Neutrophil (primary cell): ENCODE measurements at regions not wholly inside any gene's neighbourhood (a gene's known extent, or its start where the extent isn't known, plus 50 kb on each side); places are given as distances from the start of the nearest gene placed in this dataset.
"Not testable (repeated sequence)": the region's sequence is repeated elsewhere in the genome, so short reads cannot be mapped to it uniquely, and the experiment has no call there.

ENCODE experiments used
- H3K27ac ChIP-seq: fragments of 200-600 bp; sonication (generic); 2 replicates; pipeline ENCODE4 v1.5.1; 2016; ENCODE audit warnings: mild to moderate bottlenecking, moderate library complexity
- H3K27me3 ChIP-seq: fragments of 200-600 bp; sonication (generic); 2 replicates; pipeline ENCODE4 v1.6.0; 2016; ENCODE audit warnings: mild to moderate bottlenecking
- H3K36me3 ChIP-seq: fragments of 200-600 bp; sonication (generic); 2 replicates; pipeline ENCODE4 v1.5.1; 2017
- H3K4me1 ChIP-seq, 2 experiments: fragments of 200-600 bp in 1 of 2; sonication (generic) in 1 of 2; 1 replicate in 1 of 2; 2 replicates in 1 of 2; pipeline versions ENCODE4 v1.5.1 to v1.6.1; 2013 to 2016; ENCODE audit warnings: low read depth in 1 of 2, low read length in 1 of 2, mild to moderate bottlenecking in 1 of 2, moderate library complexity in 1 of 2; ENCODE audit not compliant: control insufficient read depth in 1 of 2, insufficient read depth in 1 of 2
- H3K4me3 ChIP-seq, 2 experiments: fragments of 200-600 bp in 1 of 2; sonication (generic) in 1 of 2; 1 replicate in 1 of 2; 2 replicates in 1 of 2; pipeline ENCODE4 v1.5.1; 2013 to 2016; ENCODE audit warnings: low read depth in 1 of 2, low read length in 1 of 2, mild to moderate bottlenecking in 1 of 2, moderate library complexity in 1 of 2
- H3K9me3 ChIP-seq: fragments of 200-600 bp; sonication (generic); 2 replicates; pipeline ENCODE4 v1.5.1; 2016
- TF ChIP-seq, protein P1 (sequence below): fragments of 200-600 bp; sonication (generic); IDR thresholded peaks from 2 replicates; pipeline ENCODE4 v1.5.1; 2016; ENCODE audit warnings: antibody characterized with exemption

DNA sequence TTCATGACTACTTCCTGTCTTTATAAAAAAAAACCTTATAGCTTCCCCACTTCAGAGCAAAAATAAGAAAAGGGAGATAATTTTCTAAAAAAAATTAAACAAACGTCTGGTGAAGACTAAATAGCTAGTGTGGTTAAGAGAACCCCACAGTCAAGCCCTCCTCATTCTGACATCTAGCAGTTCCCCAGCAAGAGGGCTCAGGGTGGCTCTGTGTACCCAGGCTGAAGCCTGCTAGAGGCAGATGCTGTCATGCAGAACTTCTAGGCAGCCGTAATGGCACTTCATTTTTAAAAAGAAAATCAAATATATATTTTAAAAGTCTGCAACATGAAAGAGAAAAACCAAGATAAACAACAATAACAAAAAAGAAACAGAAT lies 223.1 kb upstream of the KLF14 start:
- Histone ChIP-seq H3K4me3 (peak overlapping the region in 1 of 2 experiments; percentile 30), H3K27ac (peak overlapping the region; percentile 55)

GRCh38 chr7:130957722-130958435 lies 223.9 kb upstream of the KLF14 start:
- Histone ChIP-seq H3K27ac (peak overlapping the region; percentile 93), H3K36me3 (peaks cover 21% of the 10 kb centered on the region), H3K4me1 (peaks cover 64 to 69% of the 10 kb centered on the region in 2 experiments), H3K4me3 (peak overlapping the region in 1 of 2 experiments; percentile 30)
- not testable (repeated sequence) for H3K27me3 ChIP-seq, H3K9me3 ChIP-seq

More for the DNA sequence above, 223.1 kb upstream of the KLF14 start:
- H3K36me3 ChIP-seq = peaks cover 21% of the 10 kb centered on the region
- no peaks in the 10 kb centered on the region for H3K9me3 ChIP-seq
- no peaks in the 10 kb centered on the region for H3K27me3 ChIP-seq
- H3K4me1 ChIP-seq = peaks cover 57 to 62% of the 10 kb centered on the region in 2 experiments
- TF ChIP-seq, protein P1, sequence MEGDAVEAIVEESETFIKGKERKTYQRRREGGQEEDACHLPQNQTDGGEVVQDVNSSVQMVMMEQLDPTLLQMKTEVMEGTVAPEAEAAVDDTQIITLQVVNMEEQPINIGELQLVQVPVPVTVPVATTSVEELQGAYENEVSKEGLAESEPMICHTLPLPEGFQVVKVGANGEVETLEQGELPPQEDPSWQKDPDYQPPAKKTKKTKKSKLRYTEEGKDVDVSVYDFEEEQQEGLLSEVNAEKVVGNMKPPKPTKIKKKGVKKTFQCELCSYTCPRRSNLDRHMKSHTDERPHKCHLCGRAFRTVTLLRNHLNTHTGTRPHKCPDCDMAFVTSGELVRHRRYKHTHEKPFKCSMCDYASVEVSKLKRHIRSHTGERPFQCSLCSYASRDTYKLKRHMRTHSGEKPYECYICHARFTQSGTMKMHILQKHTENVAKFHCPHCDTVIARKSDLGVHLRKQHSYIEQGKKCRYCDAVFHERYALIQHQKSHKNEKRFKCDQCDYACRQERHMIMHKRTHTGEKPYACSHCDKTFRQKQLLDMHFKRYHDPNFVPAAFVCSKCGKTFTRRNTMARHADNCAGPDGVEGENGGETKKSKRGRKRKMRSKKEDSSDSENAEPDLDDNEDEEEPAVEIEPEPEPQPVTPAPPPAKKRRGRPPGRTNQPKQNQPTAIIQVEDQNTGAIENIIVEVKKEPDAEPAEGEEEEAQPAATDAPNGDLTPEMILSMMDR = no peak

- Histone ChIP-seq H3K27me3 (no peaks in the 10 kb centered on the region), H3K4me1 (peaks cover 71 to 79% of the 10 kb centered on the region in 2 experiments), H3K36me3 (peaks cover 21% of the 10 kb centered on the region), H3K27ac (peak overlapping the region; percentile 93), H3K4me3 (no peak overlapping the region), H3K9me3 (no peaks in the 10 kb centered on the region)
- TF ChIP-seq, protein P1 = no peak
Observed at GRCh38 chr7:130958846-130959245, 224.8 kb upstream of the KLF14 start.

DNA sequence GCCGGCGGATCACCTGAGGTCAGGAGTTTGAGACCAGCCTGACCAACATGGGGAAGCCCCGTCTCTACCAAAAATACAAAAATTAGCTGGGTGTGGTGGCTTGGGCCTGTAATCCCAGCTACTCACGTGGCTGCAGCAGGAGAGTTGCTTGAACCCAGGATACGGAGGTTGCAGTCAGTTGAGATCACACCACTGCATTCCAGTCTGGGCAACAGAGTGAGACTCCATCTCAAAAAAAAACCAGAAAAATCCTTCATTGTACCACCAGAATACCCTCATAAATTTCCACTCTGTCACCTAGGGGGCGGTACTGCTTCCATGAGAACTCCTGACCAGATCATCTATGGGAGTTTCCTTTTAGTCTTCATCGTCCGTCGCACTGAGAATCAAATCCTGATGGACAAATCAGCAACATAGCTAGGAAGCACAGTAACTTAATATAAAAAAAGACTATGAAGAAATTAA lies 225.8 kb upstream of the KLF14 start:
- H3K4me3 ChIP-seq = peak overlapping the region; percentile 38 to 51
- H3K36me3 ChIP-seq = peaks cover 21% of the 10 kb centered on the region
- peaks cover 72 to 81% of the 10 kb centered on the region in 2 experiments for H3K4me1 ChIP-seq
- TF ChIP-seq, protein P1 = no peak
- peak overlapping the region; percentile 93 for H3K27ac ChIP-seq
- no peaks in the 10 kb centered on the region for H3K9me3 ChIP-seq
- H3K27me3 ChIP-seq = no peaks in the 10 kb centered on the region

DNA sequence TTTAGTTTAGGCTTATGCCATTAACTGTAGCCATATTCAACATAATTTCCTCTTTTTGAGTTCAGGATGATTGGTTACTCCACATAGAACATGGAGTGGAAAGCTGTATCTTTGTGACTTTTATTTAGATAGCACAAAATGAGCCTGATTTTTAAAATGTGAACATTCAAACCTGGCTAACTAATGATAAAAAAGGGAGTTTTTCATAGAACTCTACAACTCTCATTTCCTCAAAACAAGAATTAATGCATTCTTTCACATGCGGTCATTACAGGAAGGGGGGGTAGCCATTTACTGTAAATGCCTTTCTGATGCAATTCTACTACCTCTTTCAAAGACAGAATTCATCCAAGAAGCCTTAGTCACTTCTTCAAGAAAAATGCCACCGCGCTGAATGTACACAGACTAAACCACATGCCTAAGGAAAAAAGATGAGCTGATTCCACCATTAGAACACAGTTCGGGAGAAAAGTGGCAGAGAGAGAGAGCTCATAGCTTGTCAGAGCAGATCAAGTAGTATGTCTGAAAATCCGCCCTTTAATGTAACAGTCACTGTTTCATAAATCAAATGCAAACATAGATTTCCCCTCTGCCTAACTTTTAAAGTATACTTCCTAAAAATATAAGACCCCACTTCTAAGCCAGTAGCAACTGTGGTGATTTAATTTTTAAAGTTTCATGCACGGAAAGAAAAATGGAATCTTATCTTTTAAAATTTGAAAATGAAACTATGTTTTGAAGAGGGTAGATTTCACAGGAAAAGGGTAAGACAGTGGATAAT lies 226.4 kb upstream of the KLF14 start:
- Histone ChIP-seq H3K9me3 (no peaks in the 10 kb centered on the region), H3K27ac (peak overlapping the region; percentile 93), H3K4me1 (peaks cover 72 to 81% of the 10 kb centered on the region in 2 experiments), H3K4me3 (peak overlapping the region; percentile 39 to 51), H3K27me3 (no peaks in the 10 kb centered on the region), H3K36me3 (peaks cover 22% of the 10 kb centered on the region)
- TF ChIP-seq, protein P1 = peak; percentile 28
